ENCODE measurements at regions not wholly inside any gene's neighbourhood (a gene's known extent, or its start where the extent isn't known, plus 50 kb on each side); places are given as distances from the start of the nearest gene placed in this dataset.

DNA sequence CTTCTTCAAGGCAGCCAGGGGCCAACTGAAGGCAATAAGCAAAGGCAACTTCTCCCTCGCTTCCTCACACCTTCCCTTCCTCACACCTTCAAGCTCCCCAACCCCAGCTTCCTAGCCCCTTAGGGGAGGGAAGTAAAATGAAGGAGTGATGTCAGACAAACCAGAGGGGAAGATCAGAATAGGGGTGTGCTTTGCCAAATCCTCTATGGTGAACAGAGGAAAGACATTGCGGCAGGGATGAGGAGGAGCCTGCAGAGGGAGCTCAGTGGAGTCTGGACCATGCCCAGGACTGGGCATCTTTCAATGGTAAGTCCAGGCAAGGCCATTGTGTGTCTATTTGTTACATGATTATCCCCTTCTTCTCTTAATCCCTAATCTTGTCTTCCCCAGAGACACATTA, 164.0 kb downstream of the TSHZ3 start:
- TF ChIP-seq GATA2 (IDR thresholded peaks at IDR 0.05; ENCODE audit: low read depth, low read length) (no peak), GATA3 (IDR thresholded peaks at IDR 0.05; ENCODE audit: low read depth, low read length) (no peak)
